Endothelial cell of umbilical vein (primary cell): ENCODE measurements at regions not wholly inside any gene's neighbourhood (a gene's known extent, or its start where the extent isn't known, plus 50 kb on each side); places are given as distances from the start of the nearest gene placed in this dataset.

ENCODE experiments used
- BruUV-seq: library from RNA; stranded (reverse); fragments of 400-500 nt; replicated peaks from 2 replicates; lab custom pipeline; 2021; lab: Mats Ljungman, UMichigan
- CTCF ChIA-PET: fragments of 300-600, 350-600 bp; sonication (Branson Sonifier 250); formaldehyde crosslinking; loops from one replicate; lab custom pipeline; 2021; ENCODE audit warnings: antibody characterized with exemption, inconsistent platforms; lab: Charles Lee
- POLR2A ChIA-PET: fragments of 300-600, 350-600 bp; sonication (Branson Sonifier 250); formaldehyde crosslinking; loops from one replicate; lab custom pipeline; 2021; ENCODE audit warnings: antibody characterized with exemption, inconsistent platforms; lab: Charles Lee
- DNase-seq: peaks from one replicate; pipeline ENCODE4 v3.0.0-alpha.2; 2011; ENCODE audit warnings: low read depth, low spot score
- FAIRE-seq: peaks from 2 replicates; lab custom pipeline; 2011; peaks lifted over from hg19 to GRCh38; lab: Jason Lieb, UNC
- H2AFZ ChIP-seq: 2 replicates; pipeline ENCODE4 v1.6.0; 2012; ENCODE audit warnings: low read depth, low read length, control low read depth, inconsistent platforms
- H3K27ac ChIP-seq: 2 replicates; pipeline ENCODE4 v1.5.1; 2011; ENCODE audit warnings: low read depth, mild to moderate bottlenecking, control low read depth, low read length, moderate library complexity; ENCODE audit not compliant: insufficient read depth
- H3K27me3 ChIP-seq, 2 experiments: 2 replicates each; pipeline versions ENCODE4 v1.6.0 to v1.6.1; 2011; ENCODE audit warnings: low read length in 2 of 2, mixed read lengths in 1 of 2; ENCODE audit not compliant: control insufficient read depth in 2 of 2, insufficient read depth in 2 of 2
- H3K36me3 ChIP-seq, 2 experiments: 2 replicates in 1 of 2; 3 replicates in 1 of 2; pipeline ENCODE4 v1.5.1; 2011; ENCODE audit warnings: low read length in 2 of 2, mild to moderate bottlenecking in 1 of 2, moderate library complexity in 1 of 2; ENCODE audit not compliant: control insufficient read depth in 2 of 2, insufficient read depth in 2 of 2; ENCODE audit errors: extremely low read depth in 1 of 2
- H3K4me1 ChIP-seq: 3 replicates; pipeline ENCODE4 v1.5.1; 2011; ENCODE audit warnings: mild to moderate bottlenecking, low read length; ENCODE audit not compliant: control insufficient read depth, insufficient read depth; ENCODE audit errors: extremely low read depth
- H3K4me2 ChIP-seq: 2 replicates; pipeline ENCODE4 v1.6.1; 2011; ENCODE audit warnings: low read length, control low read depth, mixed read lengths; ENCODE audit not compliant: insufficient read depth
- H3K4me3 ChIP-seq, 3 experiments: fragments of 200-600 bp in 1 of 3; sonication (generic), shearing (Covaris generic) in 1 of 3; replicated peaks in 1 of 3; 2 replicates each; pipeline ENCODE4 v1.5.1; 2011 to 2016; ENCODE audit warnings: control low read depth in 3 of 3, low read length in 3 of 3, mild to moderate bottlenecking in 2 of 3, inconsistent platforms in 1 of 3, low read depth in 1 of 3, moderate library complexity in 1 of 3; ENCODE audit not compliant: insufficient read depth in 1 of 3
- H3K79me2 ChIP-seq: 2 replicates; pipeline ENCODE4 v1.6.0; 2012; ENCODE audit warnings: low read length, inconsistent platforms; ENCODE audit not compliant: control insufficient read depth, insufficient read depth
- H3K9ac ChIP-seq: replicated peaks from 2 replicates; pipeline ENCODE3; 2011; ENCODE audit warnings: low read length, control low read depth; ENCODE audit not compliant: insufficient read depth; ENCODE audit errors: extremely low read depth
- H3K9me1 ChIP-seq: replicated peaks from 3 replicates; pipeline ENCODE4 v1.6.0; 2011; ENCODE audit warnings: mild to moderate bottlenecking, low read length; ENCODE audit not compliant: control insufficient read depth, insufficient read depth; ENCODE audit errors: extremely low read depth
- H3K9me3 ChIP-seq: replicated peaks from 2 replicates; pipeline ENCODE4 v1.5.1; 2012; ENCODE audit warnings: low read length, inconsistent platforms; ENCODE audit not compliant: control insufficient read depth, insufficient read depth
- H4K20me1 ChIP-seq: replicated peaks from 2 replicates; pipeline ENCODE3; 2011; ENCODE audit warnings: mild to moderate bottlenecking, low read length; ENCODE audit not compliant: control insufficient read depth, insufficient read depth; ENCODE audit errors: extremely low read depth
- EZH2 ChIP-seq: IDR thresholded peaks from 2 replicates; pipeline ENCODE4 v1.6.1; 2012; ENCODE audit warnings: borderline replicate concordance, low read depth, mild to moderate bottlenecking, moderate library complexity, low read length, inconsistent platforms; ENCODE audit not compliant: severe bottlenecking
- FOS ChIP-seq: IDR thresholded peaks from 2 replicates; pipeline ENCODE4 v1.6.1; 2011; ENCODE audit warnings: mild to moderate bottlenecking, low read length, moderate library complexity, borderline replicate concordance; ENCODE audit not compliant: insufficient read depth
- GATA2 ChIP-seq: IDR thresholded peaks from 2 replicates; pipeline ENCODE4 v1.7.0; 2011; ENCODE audit warnings: low read depth, mild to moderate bottlenecking, moderate library complexity, mixed read lengths, low read length; ENCODE audit not compliant: insufficient read length, insufficient read depth
- JUN ChIP-seq: IDR thresholded peaks from 2 replicates; pipeline ENCODE4 v1.6.1; 2011; ENCODE audit warnings: borderline replicate concordance, low read depth; ENCODE audit not compliant: insufficient read length, insufficient read depth
- MYC ChIP-seq: IDR thresholded peaks from one replicate; pipeline ENCODE4 v1.6.1; 2011; ENCODE audit warnings: mild to moderate bottlenecking, low read depth, low read length
- POLR2A ChIP-seq: IDR thresholded peaks from 2 replicates; pipeline ENCODE4 v1.6.1; 2012; ENCODE audit warnings: low read depth, mild to moderate bottlenecking, control low read depth, low read length
- POLR2AphosphoS5 ChIP-seq: IDR thresholded peaks from 2 replicates; pipeline ENCODE4 v1.6.1; 2012; ENCODE audit warnings: low read depth, mild to moderate bottlenecking, control low read depth, low read length, moderate library complexity; ENCODE audit not compliant: insufficient read depth
- dilution Hi-C: fragments of 300-500 bp; cut with MboI; formaldehyde crosslinking; loops from one replicate; pipeline ENCODE4 v1.15.0; 2019; ENCODE audit warnings: low sequenced_read_pairs; ENCODE audit not compliant: extremely low pct_ligation_motif_present
- intact Hi-C: fragments of 100-400 bp; cut with micrococcal nuclease; formaldehyde crosslinking; loops from one replicate; pipeline ENCODE4 v1.10.0; 2022
- TF ChIP-seq, protein P1 (sequence below), 2 donors: IDR thresholded peaks; 1 replicate in 1 of 2; 2 replicates in 1 of 2; pipeline ENCODE4 v1.5.1; 2011; ENCODE audit warnings: low read length in 2 of 2, mild to moderate bottlenecking in 2 of 2, moderate library complexity in 2 of 2, control low read depth in 1 of 2, inconsistent platforms in 1 of 2, low read depth in 1 of 2; ENCODE audit not compliant: insufficient read depth in 1 of 2; ENCODE audit errors: extremely low read depth in 1 of 2
- TF ChIP-seq, protein P2 (sequence below): IDR thresholded peaks from 2 replicates; pipeline ENCODE4 v1.6.1; 2011; ENCODE audit not compliant: insufficient read depth, insufficient read length

- TF ChIP-seq GATA2 (no peak), JUN (no peak), POLR2AphosphoS5 (no peak), POLR2A (no peak), FOS (no peak), MYC (no peak), EZH2 (no peak)
- TF ChIP-seq, protein P1, sequence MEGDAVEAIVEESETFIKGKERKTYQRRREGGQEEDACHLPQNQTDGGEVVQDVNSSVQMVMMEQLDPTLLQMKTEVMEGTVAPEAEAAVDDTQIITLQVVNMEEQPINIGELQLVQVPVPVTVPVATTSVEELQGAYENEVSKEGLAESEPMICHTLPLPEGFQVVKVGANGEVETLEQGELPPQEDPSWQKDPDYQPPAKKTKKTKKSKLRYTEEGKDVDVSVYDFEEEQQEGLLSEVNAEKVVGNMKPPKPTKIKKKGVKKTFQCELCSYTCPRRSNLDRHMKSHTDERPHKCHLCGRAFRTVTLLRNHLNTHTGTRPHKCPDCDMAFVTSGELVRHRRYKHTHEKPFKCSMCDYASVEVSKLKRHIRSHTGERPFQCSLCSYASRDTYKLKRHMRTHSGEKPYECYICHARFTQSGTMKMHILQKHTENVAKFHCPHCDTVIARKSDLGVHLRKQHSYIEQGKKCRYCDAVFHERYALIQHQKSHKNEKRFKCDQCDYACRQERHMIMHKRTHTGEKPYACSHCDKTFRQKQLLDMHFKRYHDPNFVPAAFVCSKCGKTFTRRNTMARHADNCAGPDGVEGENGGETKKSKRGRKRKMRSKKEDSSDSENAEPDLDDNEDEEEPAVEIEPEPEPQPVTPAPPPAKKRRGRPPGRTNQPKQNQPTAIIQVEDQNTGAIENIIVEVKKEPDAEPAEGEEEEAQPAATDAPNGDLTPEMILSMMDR (IDR thresholded peaks at IDR 0.05; ENCODE audit: extremely low read depth in 1 of 2, insufficient read depth in 1 of 2, low read depth in 1 of 2, low read length in 2 of 2), result no peak
- TF ChIP-seq, protein P2, sequence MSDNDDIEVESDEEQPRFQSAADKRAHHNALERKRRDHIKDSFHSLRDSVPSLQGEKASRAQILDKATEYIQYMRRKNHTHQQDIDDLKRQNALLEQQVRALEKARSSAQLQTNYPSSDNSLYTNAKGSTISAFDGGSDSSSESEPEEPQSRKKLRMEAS, result no peak
- H3K79me2 ChIP-seq, result no peaks in the 10 kb centered on the region
- H3K9me1 ChIP-seq, result no peaks in the 10 kb centered on the region
- FAIRE-seq, result no peak
- no peaks in the 10 kb centered on the region for H3K4me1 ChIP-seq
- CTCF ChIA-PET, result no interaction called here
- no TSS peak for BruUV-seq
- H4K20me1 ChIP-seq, result no peaks in the 10 kb centered on the region
- no peak overlapping the region for H2AFZ ChIP-seq
- intact Hi-C loops (no loop called here), dilution Hi-C loops (no loop called here)
- no peak overlapping the region for H3K4me2 ChIP-seq
- H3K9ac ChIP-seq, result no peak overlapping the region
- POLR2A ChIA-PET, result no interaction called here
- H3K9me3 ChIP-seq, result no peaks in the 10 kb centered on the region
- H3K27ac ChIP-seq, result no peak overlapping the region
- H3K36me3 ChIP-seq, result no peaks in the 10 kb centered on the region
- no peaks in the 10 kb centered on the region for H3K27me3 ChIP-seq
- DNase-seq, result no peak
- no peak overlapping the region for H3K4me3 ChIP-seq
Observed at GRCh38 chr7:69105092-69105491, 493.2 kb upstream of the AUTS2 start.
